C4-2B (cell line): ENCODE measurements at regions not wholly inside any gene's neighbourhood (a gene's known extent, or its start where the extent isn't known, plus 50 kb on each side); places are given as distances from the start of the nearest gene placed in this dataset.
"Not testable (repeated sequence)": the region's sequence is repeated elsewhere in the genome, so short reads cannot be mapped to it uniquely, and the experiment has no call there.

Experiments used
- CTCF ChIP-seq: fragments of 450-650 bp; conservative IDR thresholded peaks from 2 replicates; pipeline ENCODE4 v1.5.1; 2017; ENCODE audit warnings: mild to moderate bottlenecking
- ZFX ChIP-seq: fragments of 450-650 bp; IDR thresholded peaks from 2 replicates; pipeline ENCODE4 v1.6.1; 2017

- not testable (repeated sequence) for TF ChIP-seq CTCF, ZFX
Observed at GRCh38 chr2:89828416-89828815, 1136.9 kb downstream of the RPIA start.
